Stimulated activated CD8-positive, alpha-beta memory T cell treated with anti-CD3 and anti-CD28 coated beads, Interleukin-4, amount 100 ng/mL, for 48 hours (primary cell): ENCODE measurements at regions not wholly inside any gene's neighbourhood (a gene's known extent, or its start where the extent isn't known, plus 50 kb on each side); places are given as distances from the start of the nearest gene placed in this dataset.
A peak's percentile ranks its signal among the peaks of the same experiment; 100 is the strongest.

ENCODE experiments used
- DNase-seq: peaks from one replicate; pipeline ENCODE4 v3.0.0-alpha.2; 2020

DNA sequence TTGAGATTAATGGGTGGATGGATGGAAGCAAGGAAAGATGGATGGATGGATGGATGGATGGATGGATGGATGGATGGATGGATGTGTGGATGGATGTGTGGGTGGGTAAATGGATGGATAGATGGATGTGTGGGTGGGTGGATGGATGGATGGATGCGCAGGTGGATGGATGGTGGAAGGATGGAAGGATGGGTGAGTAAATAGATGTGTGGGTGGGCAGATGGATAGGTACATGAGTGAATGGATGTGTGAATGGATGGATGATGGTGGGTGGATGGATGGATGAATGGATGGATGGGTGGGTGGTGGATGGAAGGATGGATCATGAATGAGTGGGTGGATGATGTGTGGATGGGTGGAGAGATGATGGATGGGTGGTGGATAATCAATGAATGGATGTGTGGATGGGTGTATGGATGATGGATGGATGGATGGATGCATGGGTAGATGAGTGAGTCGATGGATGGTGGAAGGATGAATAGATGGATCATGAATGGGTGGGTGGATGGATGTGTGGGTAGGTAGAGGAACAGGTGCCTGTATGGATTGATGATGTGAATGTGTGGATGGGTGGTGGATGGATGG is 375.2 kb downstream of the BRD1 start:
- DNase-seq: no peak

DNA sequence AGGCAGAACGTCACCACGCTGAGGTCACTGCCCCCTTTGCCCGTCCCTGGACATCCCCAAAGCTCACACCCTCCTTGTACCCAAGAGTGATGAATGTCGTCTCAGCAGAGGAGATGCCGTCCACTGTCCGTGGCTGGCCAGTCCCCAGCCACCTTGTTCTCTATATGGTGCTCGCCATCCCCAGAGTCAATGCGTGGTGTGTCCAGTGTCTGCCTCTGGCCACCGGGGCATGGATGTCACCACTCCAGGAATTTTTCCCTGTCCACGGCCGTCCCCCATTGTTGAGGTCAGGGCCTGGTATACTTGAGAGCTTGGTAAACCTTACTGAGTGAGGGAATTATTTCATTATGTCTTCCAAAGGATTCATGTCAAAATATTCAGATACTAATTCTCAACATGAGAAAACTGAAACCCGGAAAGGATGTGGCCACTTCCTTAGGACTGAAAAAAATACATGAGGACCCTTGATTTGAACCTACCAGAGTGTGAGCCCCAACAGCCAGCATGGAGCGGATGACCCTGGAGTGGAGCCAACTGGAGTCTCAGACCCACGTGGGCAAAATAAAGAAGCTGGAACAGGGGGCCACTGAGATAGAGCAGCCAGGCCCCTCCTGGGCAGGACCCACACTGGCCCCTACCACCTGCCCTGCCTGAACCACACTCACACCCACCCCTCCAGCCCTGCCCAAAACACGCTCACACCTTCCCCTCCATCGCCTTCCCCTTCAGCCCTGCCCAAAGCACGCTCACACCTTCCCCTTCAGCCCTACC is 376.4 kb downstream of the BRD1 start:
- no peak for DNase-seq

DNA sequence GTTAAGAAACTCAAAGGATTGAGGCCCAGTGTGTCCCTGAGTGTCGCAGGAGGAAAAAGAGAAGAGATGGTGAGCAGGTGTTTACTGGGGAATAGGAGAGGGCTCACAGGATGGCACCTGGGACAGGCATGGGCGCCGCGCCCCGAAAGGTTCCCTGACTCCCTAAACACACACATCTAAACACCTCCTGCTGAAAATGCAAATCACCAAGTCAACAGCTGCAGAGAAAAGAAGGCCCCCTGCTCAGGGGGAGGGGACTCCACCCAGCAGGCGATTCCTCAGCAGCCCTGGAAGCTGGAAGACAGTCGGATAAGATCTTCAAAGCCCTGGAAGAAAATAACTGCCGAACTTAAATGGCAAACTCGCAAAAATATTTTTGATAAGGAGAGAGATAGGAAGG is 377.2 kb downstream of the BRD1 start:
- DNase-seq: no peak

DNA sequence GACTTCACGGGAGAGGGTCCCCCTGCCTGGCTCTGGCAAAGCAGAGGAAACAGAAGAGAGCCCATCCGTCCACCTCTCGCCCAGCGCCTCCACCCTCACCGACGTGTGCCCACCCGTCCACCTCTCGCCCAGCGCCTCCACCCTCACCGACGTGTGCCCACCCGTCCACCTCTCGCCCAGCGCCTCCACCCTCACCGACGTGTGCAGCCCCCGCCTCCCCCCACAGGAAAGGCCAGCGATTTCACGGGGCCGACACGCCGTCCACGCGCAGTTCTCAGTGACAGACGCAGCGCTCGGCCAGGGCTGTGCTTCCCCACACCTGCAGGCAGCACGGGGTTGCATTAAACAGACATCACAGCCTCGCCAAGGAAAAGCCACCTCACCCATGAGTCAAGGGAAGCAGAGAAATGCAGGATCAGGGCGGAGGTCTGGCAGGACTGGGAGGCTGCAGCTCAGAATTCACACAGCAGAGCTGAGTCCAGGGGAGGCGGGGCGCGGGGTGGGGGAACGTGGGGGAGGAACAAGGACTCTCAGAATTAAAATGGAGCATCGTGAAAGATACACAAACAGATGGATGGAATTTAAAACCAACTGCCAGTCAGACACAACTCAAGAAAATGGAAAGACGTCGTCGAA is 377.7 kb downstream of the BRD1 start:
- no peak for DNase-seq

DNA sequence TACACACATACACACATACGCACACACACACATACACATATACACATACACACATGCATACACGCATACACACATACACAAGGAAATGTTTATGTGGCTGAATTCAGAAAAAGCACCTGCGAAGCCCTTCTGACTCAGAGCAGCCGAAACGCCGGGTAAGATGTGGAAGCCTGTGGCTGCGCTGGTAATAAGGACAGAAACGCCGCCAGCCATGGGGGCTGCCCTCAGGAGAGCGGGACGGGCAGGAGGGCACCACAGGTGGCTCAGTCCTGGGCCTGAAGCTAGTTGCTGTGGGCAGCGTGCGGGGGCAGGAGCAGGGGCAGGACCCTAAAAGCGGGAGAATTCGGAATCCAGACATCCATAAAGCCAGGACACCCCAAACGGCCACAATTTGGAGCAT is 378.3 kb downstream of the BRD1 start:
- DNase-seq: no peak

DNA sequence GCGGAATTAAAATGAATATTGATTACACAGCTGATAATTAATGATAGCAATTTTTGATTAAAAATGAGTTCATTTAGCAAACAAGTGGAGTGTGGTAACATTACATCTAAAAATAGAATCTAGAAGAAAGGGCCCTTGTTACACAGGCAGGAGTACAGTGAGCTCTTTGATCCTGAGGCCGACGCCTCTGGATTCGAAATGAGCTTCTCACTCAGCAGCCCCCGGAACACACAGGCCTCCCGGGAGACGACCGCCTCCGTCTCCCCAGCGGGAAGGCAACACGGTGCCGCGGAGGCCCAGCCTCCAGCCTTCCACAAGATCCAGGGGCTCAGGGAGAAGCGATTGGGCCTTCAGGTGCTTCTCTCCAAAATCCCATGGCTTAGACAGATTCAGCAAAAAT is 379.1 kb downstream of the BRD1 start:
- DNase-seq: no peak

DNA sequence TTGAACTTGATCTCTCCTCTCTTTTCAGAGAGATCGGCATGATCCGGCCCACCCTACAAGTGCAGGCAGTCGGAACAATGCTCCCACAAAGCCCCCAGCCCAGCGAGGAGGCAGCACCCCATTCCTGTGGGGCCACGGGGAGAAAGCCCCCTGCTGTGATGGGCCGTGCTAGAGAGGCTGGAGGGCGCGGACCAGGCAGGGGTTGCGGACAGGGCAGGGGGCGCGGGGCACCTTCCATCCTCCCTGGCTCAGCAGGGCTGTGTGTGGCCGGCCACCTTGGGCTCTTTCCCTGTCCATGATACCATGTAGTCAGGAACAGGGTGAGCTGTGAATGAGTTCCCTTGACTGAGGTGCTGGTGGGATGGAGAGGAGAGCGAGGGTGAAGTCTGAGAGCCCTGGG is 379.8 kb downstream of the BRD1 start:
- DNase-seq: no peak

DNA sequence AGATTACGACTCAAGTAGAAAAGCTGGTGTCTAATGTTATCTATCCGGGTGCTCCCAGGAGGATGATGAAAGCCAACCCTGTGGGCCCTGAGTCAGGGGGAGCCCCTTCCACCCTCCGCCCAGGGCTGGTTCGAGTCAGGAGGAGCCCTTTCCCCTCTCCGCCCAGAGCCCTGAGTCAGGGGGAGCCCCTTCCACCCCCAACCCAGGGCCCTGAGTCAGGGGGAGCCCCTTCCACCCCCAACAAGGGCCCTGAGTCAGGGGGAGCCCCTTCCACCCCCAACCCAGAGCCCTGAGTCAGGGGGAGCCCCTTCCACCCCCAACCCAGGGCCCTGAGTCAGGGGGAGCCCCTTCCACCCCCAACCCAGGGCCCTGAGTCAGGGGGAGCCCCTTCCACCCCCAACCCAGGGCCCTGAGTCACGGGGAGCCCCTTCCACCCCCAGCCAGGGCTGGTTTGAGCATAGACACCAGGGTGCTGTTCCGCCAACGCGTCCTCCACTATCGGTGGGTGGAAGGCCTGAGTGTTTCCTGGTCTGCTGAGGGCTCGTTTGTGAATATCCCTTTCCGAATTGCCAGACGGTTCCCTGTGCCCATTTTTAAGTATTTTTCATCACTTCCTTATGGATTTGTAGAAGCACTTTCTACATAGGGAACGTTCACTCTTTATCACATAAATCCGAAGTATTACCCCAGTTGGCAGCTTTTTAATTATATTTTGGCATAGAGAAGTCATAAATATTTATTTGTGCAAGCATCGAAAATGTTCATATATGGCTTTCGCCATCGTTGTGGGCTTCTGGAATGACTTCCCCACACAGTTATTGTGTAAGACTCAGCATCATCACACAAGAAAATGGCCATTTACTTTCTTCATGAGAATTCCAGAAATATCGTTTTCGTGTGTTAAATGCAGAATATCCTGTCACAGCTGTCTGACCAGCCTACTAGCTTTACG is 380.6 kb downstream of the BRD1 start:
- DNase-seq: peak; percentile 34

DNA sequence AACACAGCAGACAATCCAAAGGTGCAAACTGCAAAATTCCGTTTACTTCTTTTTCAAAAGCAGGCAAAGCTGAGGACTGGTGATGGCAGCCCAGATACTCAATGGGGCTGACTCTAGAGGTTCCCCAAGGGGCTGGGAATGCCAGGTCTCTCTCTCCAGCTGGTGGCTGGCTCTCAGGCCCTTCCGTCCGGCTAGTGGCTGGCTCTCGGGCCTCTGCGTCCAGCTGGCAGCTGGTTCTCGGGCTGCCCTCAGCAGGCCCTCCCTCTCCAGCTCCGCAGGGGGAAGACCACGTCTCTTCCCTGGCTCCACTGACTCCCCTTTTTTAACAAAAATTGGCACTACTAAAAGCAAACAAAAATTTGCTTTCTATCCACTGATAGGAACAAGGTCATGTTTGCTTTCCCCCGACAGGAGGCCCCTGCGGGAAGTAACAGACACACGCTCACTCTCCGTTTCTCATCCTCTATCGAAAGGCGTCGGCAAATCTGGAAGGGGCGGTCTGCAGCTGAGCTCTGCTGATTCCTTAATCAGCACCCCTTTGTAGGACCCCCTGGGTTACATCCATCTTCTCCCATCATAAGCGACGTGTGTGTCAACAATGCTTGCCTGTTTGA is 381.4 kb downstream of the BRD1 start:
- DNase-seq: no peak

DNA sequence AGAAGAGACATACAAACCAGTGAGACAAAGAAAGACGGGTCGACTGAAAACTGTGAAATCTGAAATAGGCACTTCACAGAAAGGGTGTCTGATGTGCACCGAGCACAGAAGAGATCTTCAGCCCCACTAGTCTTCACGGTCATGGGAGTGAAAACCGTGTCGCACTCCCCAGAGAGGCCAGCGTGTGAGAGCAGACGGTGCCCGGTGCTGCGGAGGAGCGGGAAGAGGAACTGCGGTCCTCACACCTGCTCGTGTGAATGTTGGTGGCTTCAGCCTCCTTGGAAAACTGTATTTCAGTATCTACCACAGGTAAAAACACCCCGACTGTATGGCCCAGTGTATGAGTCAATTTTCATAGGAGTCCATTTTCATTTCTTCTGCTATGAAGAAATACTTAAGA is 382.9 kb downstream of the BRD1 start:
- DNase-seq: no peak

DNA sequence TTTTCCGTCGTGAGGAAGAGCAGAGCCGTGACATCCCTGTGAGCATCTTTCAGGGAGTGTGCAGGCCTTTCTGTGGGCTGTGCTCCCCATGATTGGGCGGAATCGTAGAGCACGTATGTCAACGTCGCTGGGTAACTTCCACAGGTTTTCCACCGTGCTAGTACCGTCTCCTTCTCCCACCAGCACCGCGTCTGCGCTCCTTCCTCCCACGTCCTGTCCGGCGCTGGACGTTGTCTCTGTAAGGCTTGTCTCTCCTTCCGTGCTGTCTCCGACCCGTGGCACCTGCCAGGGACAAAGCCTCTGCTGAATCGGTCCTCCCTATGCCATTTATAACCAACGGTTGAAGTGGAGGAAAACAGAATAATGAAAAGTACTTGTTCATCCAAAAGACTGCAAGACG is 386.7 kb downstream of the BRD1 start:
- no peak for DNase-seq

DNA sequence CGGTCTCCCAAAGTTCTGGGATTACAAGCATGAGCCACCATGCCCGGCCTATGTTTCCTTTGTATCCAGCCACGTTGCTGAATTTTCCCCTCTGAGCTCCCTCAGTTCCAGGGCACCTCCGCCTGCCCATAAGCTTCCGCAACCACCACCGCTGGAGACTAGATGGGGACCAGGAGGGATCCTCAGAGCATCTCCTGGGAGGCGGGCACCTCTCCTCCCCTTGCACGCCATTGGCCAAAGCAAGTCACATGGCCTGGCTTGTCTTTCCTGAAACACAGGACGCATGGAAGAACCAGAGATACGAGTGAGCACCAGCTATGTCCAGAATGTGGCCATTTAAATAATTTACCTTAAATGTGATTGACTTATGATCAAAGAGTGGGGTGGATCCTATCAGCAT is 388.3 kb downstream of the BRD1 start:
- no peak for DNase-seq

DNA sequence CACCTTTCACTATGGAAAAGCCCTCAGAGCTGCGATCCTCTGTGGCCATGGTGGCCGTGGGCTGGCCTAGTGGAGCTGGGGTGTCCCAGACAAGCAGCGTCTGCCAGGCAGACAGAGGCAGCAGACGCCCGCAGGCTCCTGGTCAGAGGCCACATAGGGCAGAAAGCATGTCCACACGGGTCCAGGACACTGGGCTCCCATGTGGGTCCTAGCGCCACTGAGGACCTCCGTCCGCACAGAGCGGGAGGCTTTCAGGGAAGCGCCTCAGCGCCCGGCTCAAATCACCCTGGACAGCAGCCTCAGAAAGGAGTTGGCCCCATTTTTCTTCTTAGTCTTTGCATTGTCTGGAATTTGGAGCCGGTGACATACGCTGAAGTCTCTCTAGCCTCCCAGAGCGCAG is 389.7 kb downstream of the BRD1 start:
- no peak for DNase-seq

DNA sequence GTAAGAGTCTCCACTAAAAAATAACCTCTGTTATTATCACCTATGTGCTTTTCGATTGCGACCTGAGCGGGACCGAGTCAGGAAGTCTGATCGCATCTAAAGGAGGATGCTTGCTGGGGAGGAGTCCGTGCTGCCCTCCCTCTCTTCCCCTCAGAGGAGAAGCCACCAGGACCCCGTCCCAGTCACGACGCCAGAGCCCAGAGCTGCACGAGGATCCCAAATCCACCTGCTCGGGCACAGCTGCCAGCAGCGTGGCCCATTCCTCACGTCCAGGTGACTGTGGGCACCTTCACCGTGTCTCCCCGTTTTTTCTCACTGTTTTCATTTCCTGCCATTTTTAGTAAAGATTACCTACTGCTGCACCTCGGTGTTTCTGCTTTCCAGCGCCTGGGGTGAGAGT is 390.3 kb downstream of the BRD1 start:
- no peak for DNase-seq

DNA sequence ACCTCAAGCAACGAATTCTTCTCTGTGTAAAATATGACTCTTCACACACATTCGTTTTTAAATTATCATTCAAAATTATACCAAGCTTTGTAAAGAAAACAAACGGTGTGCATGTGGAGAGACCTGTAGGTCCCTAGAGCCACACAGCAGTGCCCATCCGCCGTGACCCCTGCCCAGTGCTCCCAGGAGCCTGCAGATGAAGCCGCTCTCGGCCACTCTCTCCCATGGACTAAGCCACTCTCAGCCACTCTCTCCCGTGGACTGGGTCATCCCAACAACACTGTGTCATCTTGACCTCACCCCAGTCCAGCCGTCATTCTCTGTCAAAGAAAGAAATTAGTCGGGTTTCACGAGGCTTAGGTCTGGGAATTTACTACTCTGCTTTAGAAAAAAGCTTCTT is 391.6 kb downstream of the BRD1 start:
- no peak for DNase-seq

DNA sequence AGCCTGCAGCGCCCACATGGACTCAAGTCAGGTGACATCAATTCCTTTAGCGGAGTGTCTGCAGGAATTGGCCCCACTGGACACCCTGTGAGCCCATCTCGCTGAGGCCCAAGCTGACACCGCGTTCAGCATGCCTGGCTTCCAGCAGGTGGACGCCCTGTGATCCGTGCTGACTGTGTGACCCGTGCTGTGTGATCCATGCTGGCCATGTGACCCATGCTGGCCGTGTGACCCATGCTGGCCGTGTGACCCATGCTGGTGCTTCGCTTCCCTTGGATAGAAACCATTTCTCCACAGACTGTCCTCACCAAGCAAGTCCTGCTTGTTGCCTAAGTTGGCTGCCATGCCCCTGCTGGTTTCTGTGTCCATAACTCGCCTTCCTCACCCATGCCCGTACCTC is 392.1 kb downstream of the BRD1 start:
- no peak for DNase-seq

DNA sequence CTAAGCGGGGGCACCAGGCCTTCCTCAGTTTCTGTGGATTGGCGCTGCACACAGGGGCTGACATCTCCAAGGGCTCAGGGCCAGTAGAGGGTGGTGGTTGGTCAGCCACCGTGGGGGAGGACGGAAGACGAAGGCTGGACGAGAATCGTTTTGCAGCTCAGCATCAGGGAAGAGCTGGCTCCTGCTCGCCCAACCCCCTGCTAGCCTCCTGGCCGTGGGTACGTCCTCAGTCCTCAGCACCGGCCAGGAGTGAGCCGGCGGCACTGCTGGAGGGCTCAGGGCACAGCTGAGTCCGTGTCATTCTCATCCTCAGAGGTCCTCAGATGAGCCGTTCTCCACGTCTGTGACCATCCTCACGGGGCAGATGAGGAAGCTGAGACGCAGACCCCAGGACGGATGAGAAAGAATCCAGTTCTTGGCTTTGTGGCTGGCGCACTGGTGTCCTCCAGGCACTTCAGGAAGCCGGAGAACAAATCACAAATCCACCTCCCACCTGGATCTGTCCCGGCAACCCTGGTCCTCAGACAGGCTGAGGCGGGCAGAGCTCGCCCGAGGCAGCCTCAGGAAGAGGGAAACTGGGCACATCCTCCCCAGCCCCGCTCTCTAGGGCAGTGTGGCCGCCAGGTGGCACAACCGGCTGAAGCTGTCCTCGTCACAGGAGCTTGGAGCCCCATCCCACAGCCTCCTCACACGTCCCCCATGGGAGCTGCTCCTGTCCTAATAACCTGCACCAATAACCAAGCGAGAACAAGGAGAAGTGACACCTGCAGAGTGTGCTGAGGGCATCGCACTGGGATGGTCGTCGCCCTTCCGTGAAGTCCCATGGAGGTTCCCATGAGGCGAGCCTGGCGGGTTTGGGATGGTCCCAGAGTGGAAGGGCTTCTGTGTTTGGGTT is 393.7 kb downstream of the BRD1 start:
- DNase-seq: no peak

DNA sequence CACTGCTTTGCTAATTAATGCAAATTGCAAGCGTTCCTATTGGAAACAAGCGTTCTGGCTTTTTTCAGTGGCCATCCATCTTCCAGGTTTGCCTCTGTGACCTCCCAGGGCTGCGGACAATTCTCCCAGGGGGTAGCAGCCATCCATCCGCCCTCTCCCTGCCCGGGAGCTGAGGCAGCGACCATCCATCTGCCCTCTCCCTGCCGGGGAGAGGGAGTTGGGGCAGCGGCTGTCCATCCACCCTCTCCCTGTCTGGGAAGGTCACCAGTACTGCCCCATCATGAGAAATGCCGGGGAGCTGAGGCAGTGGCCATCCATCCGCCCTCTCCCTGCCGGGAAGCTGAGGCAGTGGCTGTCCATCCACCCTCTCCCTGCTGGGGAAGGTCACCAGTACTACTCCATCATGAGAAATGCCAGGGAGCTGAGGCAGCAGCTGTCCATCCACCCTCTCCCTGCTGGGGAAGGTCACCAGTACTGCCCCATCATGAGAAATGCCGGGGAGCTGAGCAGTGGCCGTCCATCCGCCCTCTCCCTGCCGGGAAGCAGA is 394.7 kb downstream of the BRD1 start:
- no peak for DNase-seq

DNA sequence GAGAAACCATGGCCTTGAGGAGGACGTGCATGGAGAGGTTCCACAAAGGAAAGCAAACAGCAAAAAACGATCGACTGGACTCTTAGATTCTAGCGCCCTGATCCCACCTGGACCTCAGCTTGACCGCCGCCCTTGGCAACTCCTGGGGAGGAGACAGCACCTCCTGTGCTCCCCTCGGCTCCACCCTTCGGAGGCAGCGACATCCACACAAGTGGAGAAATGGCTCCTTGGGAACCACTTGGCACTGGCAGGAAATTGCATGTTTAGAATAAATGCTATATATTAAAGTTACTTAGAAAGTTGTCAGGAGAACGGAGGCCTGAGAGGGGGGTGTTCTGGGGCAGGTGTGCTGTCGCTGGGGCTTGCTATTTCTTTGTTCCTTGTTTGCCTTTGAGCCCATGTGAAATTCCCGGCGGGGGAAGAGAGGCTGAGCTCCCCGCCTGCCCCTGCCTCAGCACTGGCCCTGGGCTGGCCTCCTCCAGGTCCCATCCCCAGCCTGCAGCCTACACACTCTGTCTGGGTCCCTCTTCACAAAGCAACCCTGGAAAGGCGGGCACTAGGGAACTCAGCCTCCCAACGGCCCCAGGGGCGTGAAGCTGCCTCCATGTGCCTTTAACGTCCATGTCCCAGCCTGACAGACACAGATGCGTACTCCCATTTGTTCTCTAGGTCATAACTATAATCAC is 395.3 kb downstream of the BRD1 start:
- no peak for DNase-seq

DNA sequence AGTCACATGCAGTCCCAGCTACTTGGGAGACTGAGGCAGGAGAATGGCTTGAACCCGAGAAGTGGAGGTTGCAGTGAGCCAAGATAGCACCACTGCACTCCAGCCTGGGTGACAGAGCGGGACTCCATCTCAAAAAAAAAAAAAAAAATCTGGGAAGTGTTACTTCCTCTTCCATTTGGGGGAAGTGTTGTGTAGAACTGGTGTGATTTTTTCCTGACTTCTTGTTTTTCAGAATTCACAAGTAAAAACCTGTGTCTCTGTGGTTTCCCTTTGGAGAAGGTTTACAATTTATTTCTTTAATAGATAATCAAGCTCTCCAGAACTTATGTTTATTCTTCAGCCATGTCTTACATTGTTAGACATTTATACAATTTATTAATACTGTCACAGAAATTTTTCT is 396.1 kb downstream of the BRD1 start:
- DNase-seq: no peak

DNA sequence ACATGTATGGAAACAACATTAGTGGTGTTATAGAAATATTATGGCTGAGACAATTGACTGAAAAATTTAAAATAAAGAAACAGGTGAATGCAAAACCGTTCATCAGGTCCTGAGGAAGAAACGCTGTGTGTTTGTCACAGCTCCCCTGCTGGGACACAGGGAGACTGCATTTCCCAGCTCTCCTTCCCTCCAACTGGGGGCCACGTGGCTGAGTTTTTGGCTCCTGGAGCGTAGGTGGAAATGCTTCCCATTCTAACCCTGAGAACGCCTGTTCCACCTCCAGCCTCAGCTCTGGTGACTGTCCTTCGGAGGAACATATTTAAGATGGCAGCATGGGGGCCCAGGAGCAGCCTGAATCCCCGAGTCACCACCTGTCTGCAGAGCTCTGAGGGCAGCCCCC is 398.6 kb downstream of the BRD1 start:
- no peak for DNase-seq
